ENCODE measurements at regions not wholly inside any gene's neighbourhood (a gene's known extent, or its start where the extent isn't known, plus 50 kb on each side); places are given as distances from the start of the nearest gene placed in this dataset.

DNA sequence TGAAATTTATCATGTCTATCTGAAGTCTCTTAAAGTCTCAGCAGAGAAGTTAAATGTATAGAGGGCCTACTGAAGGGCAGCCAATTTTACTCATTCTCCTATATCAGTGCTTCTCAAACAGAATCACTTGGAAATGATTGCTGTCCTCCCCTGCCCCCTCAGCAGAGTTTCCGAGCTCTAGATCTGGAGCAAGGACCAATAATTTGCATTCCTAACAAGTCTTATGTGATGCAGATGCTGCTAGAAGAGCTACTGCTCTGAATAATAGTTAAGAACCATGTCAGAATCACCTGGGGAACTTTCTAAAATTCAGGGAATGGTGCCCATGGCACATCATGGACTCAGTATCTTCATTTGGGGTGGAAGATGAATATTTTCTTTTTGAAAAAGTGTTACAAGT, 105.6 kb upstream of the EPHA4 start:
- Mint-ChIP-seq H3K27me3 (ENCODE audit: low read depth in 3 of 3) (peaks cover 0 to 1% (median 1%) of the 10 kb centered on the region in 3 donors), H3K9me3 (no peaks in the 10 kb centered on the region), H3K36me3 (no peaks in the 10 kb centered on the region), H3K27ac (no peak overlapping the region), H3K4me3 (no peak overlapping the region), H3K4me1 (no peaks in the 10 kb centered on the region)
- H3K9me3 ChIP-seq (replicated peaks in 1 of 2; ENCODE audit: control insufficient read depth in 1 of 2, insufficient read depth in 1 of 2, low read length in 2 of 2), result peaks cover 0 to 8% of the 10 kb centered on the region in 2 donors
- no peak for DNase-seq
- no peaks in the 10 kb centered on the region for H3K4me1 ChIP-seq (ENCODE audit: control insufficient read depth in 1 of 2, insufficient read depth in 2 of 2, low read length in 2 of 2)
- H2AFZ ChIP-seq (ENCODE audit: insufficient read depth, low read depth, low read length, poor library complexity, severe bottlenecking), result no peak overlapping the region
- no peaks in the 10 kb centered on the region for H3K27me3 ChIP-seq (ENCODE audit: control insufficient read depth in 2 of 2, insufficient read depth in 2 of 2, low read length in 2 of 2)
- TF ChIP-seq, protein P1, sequence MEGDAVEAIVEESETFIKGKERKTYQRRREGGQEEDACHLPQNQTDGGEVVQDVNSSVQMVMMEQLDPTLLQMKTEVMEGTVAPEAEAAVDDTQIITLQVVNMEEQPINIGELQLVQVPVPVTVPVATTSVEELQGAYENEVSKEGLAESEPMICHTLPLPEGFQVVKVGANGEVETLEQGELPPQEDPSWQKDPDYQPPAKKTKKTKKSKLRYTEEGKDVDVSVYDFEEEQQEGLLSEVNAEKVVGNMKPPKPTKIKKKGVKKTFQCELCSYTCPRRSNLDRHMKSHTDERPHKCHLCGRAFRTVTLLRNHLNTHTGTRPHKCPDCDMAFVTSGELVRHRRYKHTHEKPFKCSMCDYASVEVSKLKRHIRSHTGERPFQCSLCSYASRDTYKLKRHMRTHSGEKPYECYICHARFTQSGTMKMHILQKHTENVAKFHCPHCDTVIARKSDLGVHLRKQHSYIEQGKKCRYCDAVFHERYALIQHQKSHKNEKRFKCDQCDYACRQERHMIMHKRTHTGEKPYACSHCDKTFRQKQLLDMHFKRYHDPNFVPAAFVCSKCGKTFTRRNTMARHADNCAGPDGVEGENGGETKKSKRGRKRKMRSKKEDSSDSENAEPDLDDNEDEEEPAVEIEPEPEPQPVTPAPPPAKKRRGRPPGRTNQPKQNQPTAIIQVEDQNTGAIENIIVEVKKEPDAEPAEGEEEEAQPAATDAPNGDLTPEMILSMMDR (IDR thresholded peaks at IDR 0.05), result no peak
- no peaks in the 10 kb centered on the region for H3K79me2 ChIP-seq (ENCODE audit: insufficient read depth, low read length)
- no peaks in the 10 kb centered on the region for H3K36me3 ChIP-seq (replicated peaks in 1 of 2; ENCODE audit: control insufficient read depth in 1 of 2, insufficient read depth in 2 of 2, low read length in 2 of 2)
- no peak overlapping the region for H3K27ac ChIP-seq (ENCODE audit: low read depth in 1 of 2, low read length in 2 of 2)
- H3K4me3 ChIP-seq (replicated peaks in 1 of 3; ENCODE audit: low read depth in 2 of 3, low read length in 3 of 3), result no peak overlapping the region
- H3K9ac ChIP-seq (ENCODE audit: insufficient read depth, low read length, poor library complexity, severe bottlenecking), result no peak overlapping the region
- no peaks in the 10 kb centered on the region for H4K20me1 ChIP-seq (ENCODE audit: insufficient read depth, low read length)
- WGBS (ENCODE audit: insufficient coverage), result 83% methylated on average over 1 of the region's 1 CpG
- intact Hi-C loops (cut with micrococcal nuclease), result no loop called here
- no peak overlapping the region for H3K4me2 ChIP-seq (replicated peaks; ENCODE audit: extremely low read depth, low read length, poor library complexity, severe bottlenecking)

DNA sequence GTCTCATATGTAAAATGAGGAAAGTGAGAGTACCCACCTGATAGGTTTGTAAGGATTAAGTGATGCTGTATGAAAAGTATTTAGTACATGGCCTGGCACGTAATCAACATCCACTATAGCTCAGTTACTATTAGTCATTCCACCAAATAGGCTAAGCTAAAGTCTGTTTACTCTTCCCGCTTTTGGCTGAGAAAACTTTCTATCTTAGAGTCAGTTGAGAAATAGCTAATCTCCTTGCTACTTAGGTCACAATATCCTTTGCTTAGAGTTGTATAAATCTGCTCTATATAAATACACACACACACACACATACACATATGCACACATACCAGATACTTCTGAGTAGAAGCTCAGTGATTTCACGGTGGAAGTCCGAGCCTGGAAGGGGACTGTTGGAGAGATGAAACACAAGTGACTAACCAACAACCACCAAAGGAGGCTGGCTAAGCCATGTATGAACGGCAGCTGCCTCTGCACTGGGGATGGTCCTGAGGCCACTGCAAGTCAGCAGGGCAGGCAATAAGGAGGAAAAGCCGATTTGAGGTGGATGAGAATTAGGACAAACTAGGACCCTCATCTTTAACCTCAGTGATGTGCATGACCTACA, 104.6 kb upstream of the EPHA4 start:
- H3K27ac Mint-ChIP-seq, result no peak overlapping the region
- H3K4me1 Mint-ChIP-seq, result no peaks in the 10 kb centered on the region
- no CpG with 5 or more reads among the region's 6 CpGs for WGBS (ENCODE audit: insufficient coverage)
- intact Hi-C loops (cut with micrococcal nuclease), result no loop called here
- H3K36me3 Mint-ChIP-seq, result no peaks in the 10 kb centered on the region
- no peaks in the 10 kb centered on the region for H3K27me3 ChIP-seq (ENCODE audit: control insufficient read depth in 2 of 2, insufficient read depth in 2 of 2, low read length in 2 of 2)
- H3K9me3 ChIP-seq (replicated peaks in 1 of 2; ENCODE audit: control insufficient read depth in 1 of 2, insufficient read depth in 1 of 2, low read length in 2 of 2), result peaks cover 0 to 5% of the 10 kb centered on the region in 2 donors
- H3K36me3 ChIP-seq (replicated peaks in 1 of 2; ENCODE audit: control insufficient read depth in 1 of 2, insufficient read depth in 2 of 2, low read length in 2 of 2), result no peaks in the 10 kb centered on the region
- H3K27me3 Mint-ChIP-seq (ENCODE audit: low read depth in 3 of 3), result peaks cover 0 to 1% (median 1%) of the 10 kb centered on the region in 3 donors
- H4K20me1 ChIP-seq (ENCODE audit: insufficient read depth, low read length), result no peaks in the 10 kb centered on the region
- no peak overlapping the region for H2AFZ ChIP-seq (ENCODE audit: insufficient read depth, low read depth, low read length, poor library complexity, severe bottlenecking)
- H3K79me2 ChIP-seq (ENCODE audit: insufficient read depth, low read length), result no peaks in the 10 kb centered on the region
- no peak overlapping the region for H3K4me2 ChIP-seq (replicated peaks; ENCODE audit: extremely low read depth, low read length, poor library complexity, severe bottlenecking)
- peaks cover 0 to 3% (median 0%) of the 10 kb centered on the region in 7 donors for H3K9me3 Mint-ChIP-seq
- no peak overlapping the region for H3K4me3 ChIP-seq (replicated peaks in 1 of 3; ENCODE audit: low read depth in 2 of 3, low read length in 3 of 3)
- no peak overlapping the region for H3K4me3 Mint-ChIP-seq
- no peaks in the 10 kb centered on the region for H3K4me1 ChIP-seq (ENCODE audit: control insufficient read depth in 1 of 2, insufficient read depth in 2 of 2, low read length in 2 of 2)
- DNase-seq, result no peak
- no peak overlapping the region for H3K9ac ChIP-seq (ENCODE audit: insufficient read depth, low read length, poor library complexity, severe bottlenecking)
- no peak overlapping the region for H3K27ac ChIP-seq (ENCODE audit: low read depth in 1 of 2, low read length in 2 of 2)
- TF ChIP-seq, protein P1 (IDR thresholded peaks at IDR 0.05), result no peak

Data from CD14-positive monocyte (primary cell).